IMR-90 (cell line): ENCODE measurements at regions not wholly inside any gene's neighbourhood (a gene's known extent, or its start where the extent isn't known, plus 50 kb on each side); places are given as distances from the start of the nearest gene placed in this dataset.

Experiments used
- ATAC-seq: fragments of 200-7000 bp; cut with Tn5 transposase; 2 replicates; pipeline ENCODE4 v1.9.1; 2020; ENCODE audit warnings: low read depth, mild to moderate bottlenecking, moderate library complexity
- BruUV-seq: library from RNA; stranded (reverse); fragments of 400-500 nt; replicated peaks from 2 replicates; lab custom pipeline; 2021; lab: Mats Ljungman, UMichigan
- CTCF ChIA-PET: fragments of 300-600 bp; formaldehyde crosslinking; extraction: SDS; loops from one replicate; lab custom pipeline; 2021; ENCODE audit warnings: antibody characterized with exemption; lab: Yijun Ruan, JAX
- POLR2A ChIA-PET: fragments of 300-600 bp; sonication (Branson Sonifier 250); formaldehyde crosslinking; loops from one replicate; lab custom pipeline; 2022; ENCODE audit warnings: antibody characterized with exemption; ENCODE audit not compliant: unreplicated experiment; lab: Charles Lee
- DNase-seq: peaks from one replicate; pipeline ENCODE4 v3.0.0; 2013
- H2AFZ ChIP-seq: replicated peaks from 2 replicates; pipeline ENCODE3; 2013; ENCODE audit warnings: low read length, mild to moderate bottlenecking; ENCODE audit not compliant: poor library complexity
- H2AK5ac ChIP-seq: 2 replicates; pipeline ENCODE4 v1.6.1; 2013; ENCODE audit warnings: low read depth, low read length, inconsistent platforms
- H2AK9ac ChIP-seq: replicated peaks from 2 replicates; pipeline ENCODE3; 2013; ENCODE audit warnings: mild to moderate bottlenecking, low read depth, low read length, moderate library complexity; ENCODE audit not compliant: poor library complexity
- H2BK120ac ChIP-seq: 2 replicates; pipeline ENCODE4 v1.6.1; 2013; ENCODE audit warnings: low read depth, low read length, inconsistent platforms
- H2BK15ac ChIP-seq: 3 replicates; pipeline ENCODE4 v1.6.1; 2013; ENCODE audit warnings: low read depth, low read length, inconsistent platforms
- H2BK20ac ChIP-seq: 2 replicates; pipeline ENCODE4 v1.6.1; 2013; ENCODE audit warnings: low read depth, mild to moderate bottlenecking, inconsistent platforms, low read length, moderate library complexity
- H2BK5ac ChIP-seq: 2 replicates; pipeline ENCODE4 v1.6.1; 2013; ENCODE audit warnings: mild to moderate bottlenecking, low read depth, low read length, inconsistent platforms; ENCODE audit not compliant: poor library complexity, severe bottlenecking
- H3K14ac ChIP-seq: replicated peaks from 2 replicates; pipeline ENCODE4 v1.6.1; 2013; ENCODE audit warnings: low read depth, low read length, inconsistent platforms
- H3K18ac ChIP-seq: 2 replicates; pipeline ENCODE4 v1.6.1; 2013; ENCODE audit warnings: low read depth, low read length, control low read depth
- H3K23ac ChIP-seq: 2 replicates; pipeline ENCODE4 v1.6.1; 2013; ENCODE audit warnings: low read depth, low read length, inconsistent platforms
- H3K27ac ChIP-seq: 2 replicates; pipeline ENCODE4 v1.5.1; 2013; ENCODE audit warnings: mild to moderate bottlenecking, control low read depth, low read length; ENCODE audit not compliant: insufficient read depth
- H3K27me3 ChIP-seq: 2 replicates; pipeline ENCODE4 v1.6.1; 2013; ENCODE audit warnings: low read length; ENCODE audit not compliant: control insufficient read depth, insufficient read depth
- H3K36me3 ChIP-seq: 2 replicates; pipeline ENCODE4 v1.6.1; 2013; ENCODE audit warnings: low read length, mixed read lengths; ENCODE audit not compliant: control insufficient read depth, insufficient read depth
- H3K4ac ChIP-seq: 2 replicates; pipeline ENCODE4 v1.6.1; 2013; ENCODE audit warnings: low read depth, low read length, inconsistent platforms
- H3K4me1 ChIP-seq: 2 replicates; pipeline ENCODE4 v1.6.1; 2013; ENCODE audit warnings: low read length, mixed read lengths; ENCODE audit not compliant: control insufficient read depth, insufficient read depth
- H3K4me2 ChIP-seq: 2 replicates; pipeline ENCODE4 v1.6.1; 2013; ENCODE audit warnings: low read depth, mild to moderate bottlenecking, control low read depth, low read length, moderate library complexity
- H3K4me3 ChIP-seq: 2 replicates; pipeline ENCODE4 v1.5.1; 2013; ENCODE audit warnings: low read depth, mild to moderate bottlenecking, control low read depth, low read length, moderate library complexity; ENCODE audit not compliant: insufficient read depth
- H3K56ac ChIP-seq: 2 replicates; pipeline ENCODE4 v1.6.1; 2013; ENCODE audit warnings: low read length, inconsistent platforms; ENCODE audit not compliant: insufficient read depth; ENCODE audit errors: extremely low read depth
- H3K79me1 ChIP-seq, 2 experiments: 2 replicates each; pipeline ENCODE4 v1.6.1; 2013; ENCODE audit warnings: low read length in 2 of 2, inconsistent platforms in 1 of 2, low read depth in 1 of 2
- H3K9ac ChIP-seq: 2 replicates; pipeline ENCODE4 v1.6.1; 2013; ENCODE audit warnings: low read depth, low read length, control low read depth
- H3K9me1 ChIP-seq: 2 replicates; pipeline ENCODE4 v1.6.1; 2013; ENCODE audit warnings: low read length, inconsistent platforms; ENCODE audit not compliant: insufficient read depth
- H3K9me3 ChIP-seq: 2 replicates; pipeline ENCODE4 v1.6.1; 2013; ENCODE audit warnings: low read length; ENCODE audit not compliant: control insufficient read depth, insufficient read depth
- H4K20me1 ChIP-seq: 2 replicates; pipeline ENCODE4 v1.6.1; 2013; ENCODE audit warnings: low read length, inconsistent platforms; ENCODE audit not compliant: insufficient read depth
- H4K5ac ChIP-seq: 2 replicates; pipeline ENCODE4 v1.6.1; 2013; ENCODE audit warnings: mild to moderate bottlenecking, low read depth, low read length, control low read depth
- H4K8ac ChIP-seq, 2 experiments: 2 replicates each; pipeline ENCODE4 v1.6.1; 2013; ENCODE audit warnings: low read depth in 2 of 2, low read length in 2 of 2, control low read depth in 1 of 2, inconsistent platforms in 1 of 2
- H4K91ac ChIP-seq: 2 replicates; pipeline ENCODE4 v1.6.1; 2013; ENCODE audit warnings: low read depth, low read length, inconsistent platforms; ENCODE audit not compliant: insufficient read depth
- BHLHE40 ChIP-seq: fragments of 150-350 bp; IDR thresholded peaks from 2 replicates; pipeline ENCODE4 v1.6.1; 2016; ENCODE audit warnings: mild to moderate bottlenecking, low read depth, low read length
- CEBPB ChIP-seq: IDR thresholded peaks from 2 replicates; pipeline ENCODE4 v1.6.1; 2012; ENCODE audit warnings: low read depth, low read length, improper control_type of control experiment
- CTCF ChIP-seq: conservative IDR thresholded peaks from 2 replicates; pipeline ENCODE4 v1.5.1; 2012; ENCODE audit warnings: mild to moderate bottlenecking, low read depth, low read length, improper control_type of control experiment
- MAZ ChIP-seq: IDR thresholded peaks from 2 replicates; pipeline ENCODE4 v1.6.1; 2012; ENCODE audit warnings: low read depth, mild to moderate bottlenecking, low read length, improper control_type of control experiment, moderate library complexity, borderline replicate concordance
- MXI1 ChIP-seq: IDR thresholded peaks from 2 replicates; pipeline ENCODE4 v1.6.1; 2012; ENCODE audit warnings: low read depth, mild to moderate bottlenecking, low read length, moderate library complexity, borderline replicate concordance
- NFE2L2 ChIP-seq: fragments of 150-350 bp; IDR thresholded peaks from 2 replicates; pipeline ENCODE4 v1.6.1; 2016; ENCODE audit warnings: low read depth, mild to moderate bottlenecking, low read length
- RAD21 ChIP-seq: IDR thresholded peaks from 2 replicates; pipeline ENCODE4 v1.6.1; 2012; ENCODE audit warnings: low read length, improper control_type of control experiment
- RCOR1 ChIP-seq: IDR thresholded peaks from 2 replicates; pipeline ENCODE4 v1.6.1; 2012; ENCODE audit warnings: mild to moderate bottlenecking, low read length, improper control_type of control experiment; ENCODE audit not compliant: insufficient replicate concordance
- RFX5 ChIP-seq: IDR thresholded peaks from 2 replicates; pipeline ENCODE4 v1.8.0; 2012; ENCODE audit warnings: low read depth, mild to moderate bottlenecking, low read length, moderate library complexity
- WGBS, 2 experiments: methylation state at CpG; one replicate each; pipeline versions ENCODE4 v1.1.5 to v1.1.7; 2013; ENCODE audit warnings: missing lambda C conversion rate in 2 of 2; ENCODE audit not compliant: insufficient read length in 1 of 2; ENCODE audit errors: extremely low coverage in 2 of 2; 5-methylcytosine and 5-hydroxymethylcytosine counted together
- dilution Hi-C: fragments of 300-500 bp; cut with HindIII; formaldehyde crosslinking; loops from one replicate; pipeline ENCODE4 v1.14.3; 2018; ENCODE audit warnings: low sequenced_read_pairs; ENCODE audit not compliant: unreplicated experiment
- in situ Hi-C: fragments of 300-500 bp; cut with MboI; formaldehyde crosslinking; loops from 3 replicates; pipeline ENCODE4 v1.14.3; 2019; ENCODE audit warnings: low sequenced_read_pairs, inconsistent platforms, mixed read lengths
- intact Hi-C: fragments of 100-400 bp; cut with micrococcal nuclease; formaldehyde crosslinking; loops from 2 replicates; pipeline ENCODE4 v1.10.0; 2022

GRCh38 chr2:128607440-128607839, 288.8 kb upstream of the HS6ST1 start:
- intact Hi-C loops (no loop called here), in situ Hi-C loops (no loop called here), dilution Hi-C loops (no loop called here)
- ATAC-seq (no peak), DNase-seq (no peak)
- H4K91ac ChIP-seq, result no peak overlapping the region
- no peaks in the 10 kb centered on the region for H3K9me1 ChIP-seq
- no peak overlapping the region for H2BK5ac ChIP-seq
- ChIA-PET CTCF (no interaction called here), POLR2A (no interaction called here)
- H2AK9ac ChIP-seq, result peak overlapping the region; percentile 10
- H3K23ac ChIP-seq, result no peak overlapping the region
- no CpG with 5 or more reads among the region's 9 CpGs for WGBS, 2 experiments
- BruUV-seq, result no TSS peak
- no peak overlapping the region for H4K5ac ChIP-seq
- H2BK15ac ChIP-seq, result no peak overlapping the region
- no peak overlapping the region for H2AK5ac ChIP-seq
- no peaks in the 10 kb centered on the region for H3K4me1 ChIP-seq
- H2BK120ac ChIP-seq, result no peak overlapping the region
- H3K27ac ChIP-seq, result no peak overlapping the region
- H3K56ac ChIP-seq, result no peak overlapping the region
- no peaks in the 10 kb centered on the region for H3K79me1 ChIP-seq
- H3K27me3 ChIP-seq, result no peaks in the 10 kb centered on the region; the same call in 1 of the 2 replicates
- no peak for TF ChIP-seq RCOR1
- no peak for TF ChIP-seq RAD21
- TF ChIP-seq NFE2L2, result no peak
- no peak for TF ChIP-seq MAZ
- no peak for TF ChIP-seq CTCF
- TF ChIP-seq RFX5, result no peak
- no peak for TF ChIP-seq MXI1
- TF ChIP-seq BHLHE40, result no peak
- no peak for TF ChIP-seq CEBPB
- no peaks in the 10 kb centered on the region for H3K9me3 ChIP-seq
- H2BK20ac ChIP-seq, result no peak overlapping the region
- H3K4me3 ChIP-seq, result no peak overlapping the region
- no peak overlapping the region for H3K18ac ChIP-seq
- H3K14ac ChIP-seq, result no peak overlapping the region
- H4K20me1 ChIP-seq, result no peaks in the 10 kb centered on the region
- H2AFZ ChIP-seq, result no peak overlapping the region
- no peak overlapping the region for H4K8ac ChIP-seq
- H3K9ac ChIP-seq, result no peak overlapping the region
- H3K4ac ChIP-seq, result no peak overlapping the region
- H3K36me3 ChIP-seq, result no peaks in the 10 kb centered on the region
- H3K4me2 ChIP-seq, result no peak overlapping the region
